Ascending aorta (tissue), 2 donors: ENCODE measurements at regions not wholly inside any gene's neighbourhood (a gene's known extent, or its start where the extent isn't known, plus 50 kb on each side); places are given as distances from the start of the nearest gene placed in this dataset.
"Not testable (repeated sequence)": the region's sequence is repeated elsewhere in the genome, so short reads cannot be mapped to it uniquely, and the experiment has no call there.

Experiments
- DNase-seq, 2 donors: peaks; one replicate each; pipeline ENCODE4 v3.0.0-alpha.2; 2019; ENCODE audit warnings: low spot score in 2 of 2
- H3K27ac ChIP-seq, 2 donors: fragments of 200-600 bp; sonication (generic); one replicate each; pipeline ENCODE4 v1.5.1; 2016 to 2017; ENCODE audit warnings: mild to moderate bottlenecking in 1 of 2
- H3K27me3 ChIP-seq: fragments of 200-600 bp; sonication (generic); one replicate; pipeline ENCODE4 v1.5.1; 2017
- H3K36me3 ChIP-seq, 2 donors: fragments of 200-600 bp; sonication (generic); one replicate each; pipeline ENCODE4 v1.5.1; 2016
- H3K4me1 ChIP-seq, 2 donors: fragments of 200-600 bp; sonication (generic); one replicate each; pipeline ENCODE4 v1.5.1; 2016 to 2017; ENCODE audit warnings: mild to moderate bottlenecking in 1 of 2
- H3K4me3 ChIP-seq, 2 donors: fragments of 200-600 bp; sonication (generic); one replicate each; pipeline ENCODE4 v1.5.1; 2016 to 2017; ENCODE audit warnings: mild to moderate bottlenecking in 1 of 2
- H3K9me3 ChIP-seq, 2 donors: fragments of 200-600 bp; sonication (generic); one replicate each; pipeline ENCODE4 v1.5.1; 2016
- intact Hi-C: fragments of 100-400 bp; cut with DNase I; formaldehyde crosslinking; loops from one replicate; pipeline ENCODE4 v1.15.1; 2023
- TF ChIP-seq, protein P1 (sequence below), 3 experiments: fragments of 200-600 bp in 2 of 3; fragments of 450-650 bp in 1 of 3; sonication (generic) in 2 of 3; IDR thresholded peaks; one replicate each; pipeline ENCODE4 v1.5.1; 2016 to 2019; ENCODE audit warnings: antibody characterized with exemption in 3 of 3, mild to moderate bottlenecking in 1 of 3, moderate library complexity in 1 of 3

DNA sequence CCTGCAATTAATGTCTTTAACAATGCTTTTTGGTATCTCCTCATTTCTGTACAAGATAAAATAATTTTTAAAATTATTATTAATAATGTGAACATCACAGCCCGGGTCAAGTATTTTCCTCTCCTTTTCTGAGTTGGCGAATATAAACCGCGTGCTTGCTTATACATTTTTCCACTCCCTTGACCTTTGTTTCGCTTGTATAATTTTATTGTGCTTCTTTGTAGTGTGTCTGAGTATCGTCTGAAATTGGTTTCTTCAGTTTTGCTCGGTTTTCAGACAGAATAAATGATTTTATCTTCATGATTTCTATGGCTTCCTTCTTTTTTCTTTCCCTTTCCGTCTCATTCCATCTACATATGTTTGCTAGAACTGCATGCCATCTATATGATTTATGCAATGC lies 448.5 kb downstream of the MAT2B start:
- Histone ChIP-seq H3K27me3 (no peaks in the 10 kb centered on the region), H3K36me3 (no peaks in the 10 kb centered on the region), H3K9me3 (no peaks in the 10 kb centered on the region), H3K4me3 (no peak overlapping the region), H3K27ac (no peak overlapping the region), H3K4me1 (no peaks in the 10 kb centered on the region)
- TF ChIP-seq, protein P1, sequence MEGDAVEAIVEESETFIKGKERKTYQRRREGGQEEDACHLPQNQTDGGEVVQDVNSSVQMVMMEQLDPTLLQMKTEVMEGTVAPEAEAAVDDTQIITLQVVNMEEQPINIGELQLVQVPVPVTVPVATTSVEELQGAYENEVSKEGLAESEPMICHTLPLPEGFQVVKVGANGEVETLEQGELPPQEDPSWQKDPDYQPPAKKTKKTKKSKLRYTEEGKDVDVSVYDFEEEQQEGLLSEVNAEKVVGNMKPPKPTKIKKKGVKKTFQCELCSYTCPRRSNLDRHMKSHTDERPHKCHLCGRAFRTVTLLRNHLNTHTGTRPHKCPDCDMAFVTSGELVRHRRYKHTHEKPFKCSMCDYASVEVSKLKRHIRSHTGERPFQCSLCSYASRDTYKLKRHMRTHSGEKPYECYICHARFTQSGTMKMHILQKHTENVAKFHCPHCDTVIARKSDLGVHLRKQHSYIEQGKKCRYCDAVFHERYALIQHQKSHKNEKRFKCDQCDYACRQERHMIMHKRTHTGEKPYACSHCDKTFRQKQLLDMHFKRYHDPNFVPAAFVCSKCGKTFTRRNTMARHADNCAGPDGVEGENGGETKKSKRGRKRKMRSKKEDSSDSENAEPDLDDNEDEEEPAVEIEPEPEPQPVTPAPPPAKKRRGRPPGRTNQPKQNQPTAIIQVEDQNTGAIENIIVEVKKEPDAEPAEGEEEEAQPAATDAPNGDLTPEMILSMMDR (IDR thresholded peaks at IDR 0.05): no peak
- DNase-seq: no peak
- intact Hi-C loops: no loop called here

DNA sequence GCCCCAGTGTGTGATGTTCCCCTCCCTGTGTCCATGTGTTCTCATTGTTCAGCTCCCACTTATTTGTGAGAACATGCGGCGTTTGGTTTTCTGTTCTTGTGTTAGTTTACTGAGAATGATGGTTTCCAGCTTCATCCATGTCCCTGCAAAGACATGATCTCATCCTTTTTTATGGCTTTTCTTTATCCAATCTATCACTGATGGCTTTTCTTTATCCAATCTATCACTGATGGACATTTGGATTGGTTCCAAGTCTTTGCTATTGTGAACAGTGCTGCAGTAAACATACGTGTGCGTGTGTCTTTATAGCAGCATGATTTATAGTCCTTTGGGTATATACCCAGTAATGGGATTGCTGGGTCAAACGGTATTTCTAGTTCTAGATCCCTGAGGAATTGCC lies 455.8 kb downstream of the MAT2B start:
- intact Hi-C loops, H3K9me3 ChIP-seq, DNase-seq, H3K4me3 ChIP-seq, H3K36me3 ChIP-seq, H3K27ac ChIP-seq, H3K4me1 ChIP-seq, H3K27me3 ChIP-seq: not testable (repeated sequence)

DNA sequence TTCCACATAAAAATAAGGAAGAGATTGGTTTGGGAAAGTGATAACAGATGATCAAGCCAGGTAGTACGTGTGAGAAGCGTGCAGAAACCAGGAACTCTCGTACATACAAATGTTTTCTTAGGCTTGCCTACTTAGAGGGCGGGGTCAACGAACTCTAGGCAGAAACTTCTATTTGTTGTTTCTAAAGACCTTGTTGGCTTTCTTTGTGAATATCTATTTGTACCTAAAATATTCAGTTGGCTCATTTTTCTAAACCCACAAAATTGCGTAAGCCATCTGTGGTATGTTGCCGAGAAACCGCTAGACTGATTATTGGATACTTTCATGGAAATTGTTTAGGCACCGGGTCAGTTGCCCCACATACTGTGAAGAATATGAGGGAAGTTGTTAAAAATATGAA lies 458.5 kb downstream of the MAT2B start:
- Histone ChIP-seq H3K4me3 (no peak overlapping the region), H3K36me3 (no peaks in the 10 kb centered on the region), H3K27me3 (no peaks in the 10 kb centered on the region), H3K9me3 (no peaks in the 10 kb centered on the region), H3K4me1 (no peaks in the 10 kb centered on the region), H3K27ac (no peak overlapping the region)
- TF ChIP-seq, protein P1 (IDR thresholded peaks at IDR 0.05): no peak
- intact Hi-C loops: no loop called here
- no peak for DNase-seq

DNA sequence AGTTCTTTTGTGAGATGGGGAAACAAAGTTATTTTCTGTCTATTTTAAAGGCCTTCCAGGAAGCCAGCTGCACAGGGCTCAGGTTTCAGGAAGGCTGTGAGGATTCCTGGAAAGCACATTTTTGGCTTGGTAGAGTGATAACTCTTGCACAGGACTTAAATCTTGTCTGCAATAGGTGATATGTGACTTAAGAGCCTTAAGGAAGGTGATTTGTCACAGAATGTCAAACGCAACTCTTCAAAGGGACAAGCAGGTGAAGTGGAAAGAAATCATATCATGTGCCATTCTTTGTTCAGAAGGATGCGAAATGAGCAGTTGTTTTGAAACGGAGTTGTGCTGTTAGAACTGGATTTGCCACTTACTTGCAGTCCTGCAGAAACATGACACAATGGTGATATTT lies 459.3 kb downstream of the MAT2B start:
- intact Hi-C loops: no loop called here
- Histone ChIP-seq H3K4me3 (no peak overlapping the region), H3K9me3 (no peaks in the 10 kb centered on the region), H3K27me3 (no peaks in the 10 kb centered on the region), H3K4me1 (no peaks in the 10 kb centered on the region), H3K27ac (no peak overlapping the region), H3K36me3 (no peaks in the 10 kb centered on the region)
- no peak for DNase-seq
- TF ChIP-seq, protein P1 (IDR thresholded peaks at IDR 0.05): no peak

DNA sequence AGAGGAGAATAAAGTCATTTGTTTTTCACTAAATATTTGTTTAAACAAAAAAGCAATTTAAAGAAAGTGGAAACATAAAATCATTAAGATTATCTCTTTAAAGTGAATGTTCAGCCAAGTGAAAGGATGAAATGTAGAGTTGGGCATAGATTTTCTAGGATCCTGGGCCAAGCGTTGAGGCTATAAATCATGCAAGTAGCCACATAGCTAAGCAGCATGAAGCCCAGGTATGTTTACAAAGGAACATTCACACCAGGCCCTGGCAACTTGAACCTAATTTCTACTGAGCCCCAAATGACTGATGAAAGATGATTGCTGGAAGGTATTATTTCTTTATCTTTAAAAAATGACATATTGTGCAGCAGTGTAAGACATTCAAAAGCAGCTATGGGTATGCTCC lies 461.8 kb downstream of the MAT2B start:
- TF ChIP-seq, protein P1 (IDR thresholded peaks at IDR 0.05): no peak
- DNase-seq: no peak
- H3K9me3 ChIP-seq: no peaks in the 10 kb centered on the region
- no peak overlapping the region for H3K27ac ChIP-seq
- no peaks in the 10 kb centered on the region for H3K36me3 ChIP-seq
- no peaks in the 10 kb centered on the region for H3K27me3 ChIP-seq
- intact Hi-C loops: no loop called here
- H3K4me1 ChIP-seq: no peaks in the 10 kb centered on the region
- H3K4me3 ChIP-seq: no peak overlapping the region

DNA sequence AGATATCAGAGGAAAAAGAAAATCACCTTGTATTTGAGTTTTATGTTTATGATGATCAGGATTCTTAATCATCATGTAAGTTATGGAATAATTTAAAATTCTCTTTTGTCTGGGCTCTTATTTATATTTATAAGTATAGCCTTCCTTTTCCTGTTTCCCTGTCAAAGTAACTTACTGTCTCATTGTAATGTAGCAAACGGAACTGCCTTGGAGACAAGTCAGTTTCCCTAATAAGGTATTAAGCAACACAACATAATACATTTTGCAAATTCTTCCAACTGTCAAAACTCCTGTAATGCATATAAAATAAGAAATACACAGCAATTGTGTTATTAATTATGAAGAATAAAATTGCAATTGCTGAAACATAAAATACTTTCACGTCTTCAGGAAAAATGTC lies 463.2 kb downstream of the MAT2B start:
- Histone ChIP-seq H3K9me3 (no peaks in the 10 kb centered on the region), H3K27me3 (no peaks in the 10 kb centered on the region), H3K27ac (no peak overlapping the region), H3K4me1 (no peaks in the 10 kb centered on the region), H3K36me3 (no peaks in the 10 kb centered on the region), H3K4me3 (no peak overlapping the region)
- no peak for DNase-seq
- TF ChIP-seq, protein P1 (IDR thresholded peaks at IDR 0.05): no peak
- intact Hi-C loops: no loop called here
